HCT116 (cell line): ENCODE measurements at regions not wholly inside any gene's neighbourhood (a gene's known extent, or its start where the extent isn't known, plus 50 kb on each side); places are given as distances from the start of the nearest gene placed in this dataset.

Experiments used
- ATAC-seq: fragments of 200-7000 bp; cut with Tn5 transposase; 2 replicates; pipeline ENCODE4 v1.9.1; 2020; ENCODE audit warnings: mild to moderate bottlenecking, moderate library complexity
- BruUV-seq: library from RNA; stranded (reverse); fragments of 400-500 nt; replicated peaks from 2 replicates; lab custom pipeline; 2021; lab: Mats Ljungman, UMichigan
- CTCF ChIA-PET: fragments of 300-600 bp; sonication (Branson Sonifier 250); formaldehyde crosslinking; loops from one replicate; lab custom pipeline; 2021; ENCODE audit warnings: antibody characterized with exemption; lab: Charles Lee
- POLR2A ChIA-PET: fragments of 300-600, 350-600 bp; sonication (Branson Sonifier 250); formaldehyde crosslinking; loops from one replicate; lab custom pipeline; 2021; ENCODE audit warnings: antibody characterized with exemption; lab: Charles Lee
- RAD21 ChIA-PET, 2 experiments: fragments of 300-600 bp; sonication (Branson Sonifier 250); formaldehyde crosslinking; loops; one replicate each; lab custom pipeline; 2023; ENCODE audit warnings: low total read pairs in 2 of 2; ENCODE audit not compliant: uncharacterized antibody in 2 of 2, unreplicated experiment in 2 of 2, low non-redundant PET in 1 of 2; lab: Charles Lee
- DNase-seq: peaks from one replicate; pipeline ENCODE4 v3.0.0-alpha.2; 2010; ENCODE audit warnings: low read depth, low spot score
- H2AFZ ChIP-seq: fragments of 200-600 bp; shearing (Covaris generic), sonication (generic); 2 replicates; pipeline ENCODE4 v1.6.1; 2017; ENCODE audit warnings: low read depth, mixed run types, mixed read lengths, antibody characterized with exemption, low read length; ENCODE audit not compliant: poor library complexity, severe bottlenecking
- H3K27ac ChIP-seq: 2 replicates; pipeline ENCODE4 v1.5.1; 2012; ENCODE audit warnings: low read depth, low read length
- H3K27me3 ChIP-seq: fragments of 200-600 bp; sonication (generic); 2 replicates; pipeline ENCODE4 v1.6.1; 2016; ENCODE audit warnings: mixed run types, low read length, mixed read lengths; ENCODE audit not compliant: insufficient read depth
- H3K36me3 ChIP-seq, 2 experiments: fragments of 200-500 bp in 1 of 2; fragments of 200-600 bp in 1 of 2; sonication (Bioruptor generic) in 1 of 2; sonication (generic) in 1 of 2; 2 replicates each; pipeline versions ENCODE4 v1.5.1 to v1.6.1; 2014 to 2016; ENCODE audit warnings: low read length in 2 of 2, inconsistent platforms in 1 of 2, mixed read lengths in 1 of 2, mixed run types in 1 of 2; ENCODE audit not compliant: insufficient read depth in 2 of 2, control insufficient read depth in 1 of 2
- H3K4me1 ChIP-seq, 2 experiments: fragments of 200-600 bp in 1 of 2; sonication (generic) in 1 of 2; 2 replicates each; pipeline versions ENCODE4 v1.5.1 to v1.6.1; 2012 to 2017; ENCODE audit warnings: low read length in 2 of 2, inconsistent platforms in 1 of 2, mild to moderate bottlenecking in 1 of 2, mixed read lengths in 1 of 2, mixed run types in 1 of 2, moderate library complexity in 1 of 2; ENCODE audit not compliant: insufficient read depth in 2 of 2, control insufficient read depth in 1 of 2
- H3K4me2 ChIP-seq: fragments of 200-600 bp; sonication (generic); 2 replicates; pipeline ENCODE4 v1.6.1; 2017; ENCODE audit warnings: mixed run types, low read length, mixed read lengths
- H3K4me3 ChIP-seq, 2 experiments: fragments of 200-600 bp in 1 of 2; sonication (generic) in 1 of 2; replicated peaks in 1 of 2; 2 replicates each; pipeline ENCODE4 v1.5.1; 2011 to 2016; ENCODE audit warnings: low read length in 2 of 2, control low read depth in 1 of 2, low read depth in 1 of 2, mild to moderate bottlenecking in 1 of 2, mixed read lengths in 1 of 2, mixed run types in 1 of 2
- H3K79me2 ChIP-seq: fragments of 200-600 bp; sonication (generic); 2 replicates; pipeline ENCODE4 v1.6.1; 2017; ENCODE audit warnings: mild to moderate bottlenecking, mixed run types, low read length, moderate library complexity, mixed read lengths; ENCODE audit not compliant: insufficient read depth
- H3K9ac ChIP-seq: fragments of 200-600 bp; sonication (generic); 2 replicates; pipeline ENCODE4 v1.6.1; 2016; ENCODE audit warnings: low read length, mixed read lengths
- H3K9me2 ChIP-seq: fragments of 200-600 bp; sonication (generic), shearing (Covaris generic); 2 replicates; pipeline ENCODE4 v1.6.1; 2017; ENCODE audit warnings: mixed run types, mild to moderate bottlenecking, moderate library complexity; ENCODE audit not compliant: insufficient read depth
- H3K9me3 ChIP-seq, 2 experiments: fragments of 200-500 bp in 1 of 2; fragments of 200-600 bp in 1 of 2; sonication (Bioruptor generic) in 1 of 2; sonication (generic) in 1 of 2; 2 replicates each; pipeline ENCODE4 v1.6.1; 2014 to 2017; ENCODE audit warnings: low read length in 2 of 2, mixed read lengths in 2 of 2, inconsistent platforms in 1 of 2, low read depth in 1 of 2, mild to moderate bottlenecking in 1 of 2, mixed run types in 1 of 2, moderate library complexity in 1 of 2; ENCODE audit not compliant: control insufficient read depth in 1 of 2, insufficient read depth in 1 of 2
- H4K20me1 ChIP-seq: fragments of 200-600 bp; sonication (generic), shearing (Covaris generic); 2 replicates; pipeline ENCODE4 v1.6.1; 2017; ENCODE audit warnings: mixed run types, mild to moderate bottlenecking, moderate library complexity; ENCODE audit not compliant: insufficient read depth
- CBX3 ChIP-seq: IDR thresholded peaks from 2 replicates; pipeline ENCODE4 v1.6.1; 2012; ENCODE audit warnings: low read depth
- EGR1 ChIP-seq: IDR thresholded peaks from 2 replicates; pipeline ENCODE4 v1.6.1; 2012; ENCODE audit warnings: low read depth
- ELF1 ChIP-seq: IDR thresholded peaks from 2 replicates; pipeline ENCODE4 v1.6.1; 2012; ENCODE audit warnings: low read depth, borderline replicate concordance
- EZH2phosphoT487 ChIP-seq: fragments of 200-600 bp; IDR thresholded peaks from 2 replicates; pipeline ENCODE4 v1.6.1; 2018; ENCODE audit warnings: antibody characterized with exemption, borderline replicate concordance
- MAX ChIP-seq: IDR thresholded peaks from 2 replicates; pipeline ENCODE4 v1.6.1; 2012
- POLR2AphosphoS5 ChIP-seq: IDR thresholded peaks from 2 replicates; pipeline ENCODE4 v1.6.1; 2011; ENCODE audit warnings: mild to moderate bottlenecking, low read depth, low read length, moderate library complexity
- SIN3A ChIP-seq: IDR thresholded peaks from 2 replicates; pipeline ENCODE4 v1.6.1; 2012; ENCODE audit warnings: low read depth
- YY1 ChIP-seq: IDR thresholded peaks from 2 replicates; pipeline ENCODE4 v1.6.1; 2011; ENCODE audit warnings: low read length, low read depth, moderate library complexity, mild to moderate bottlenecking; ENCODE audit not compliant: insufficient replicate concordance; ENCODE audit errors: extremely low read depth
- ZBTB33 ChIP-seq: IDR thresholded peaks from 2 replicates; pipeline ENCODE4 v1.6.1; 2011; ENCODE audit warnings: mild to moderate bottlenecking, low read length, moderate library complexity; ENCODE audit not compliant: insufficient replicate concordance; ENCODE audit errors: extremely low read depth
- ZFX ChIP-seq: fragments of 450-650 bp; IDR thresholded peaks from 2 replicates; pipeline ENCODE4 v1.6.1; 2017
- ZNF274 ChIP-seq: fragments of 200-500 bp; sonication (Bioruptor generic); IDR thresholded peaks from 2 replicates; pipeline ENCODE4 v1.6.1; 2014; ENCODE audit warnings: mild to moderate bottlenecking, low read depth, low read length, inconsistent platforms
- intact Hi-C: fragments of 100-400 bp; cut with micrococcal nuclease; formaldehyde crosslinking; loops from 2 replicates; pipeline ENCODE4 v1.10.0; 2022
- TF ChIP-seq, protein P1 (sequence below): IDR thresholded peaks from 2 replicates; pipeline ENCODE4 v1.6.1; 2012; ENCODE audit warnings: low read depth

GRCh38 chr10:42941790-42942189 lies 135.1 kb upstream of the RET start:
- intact Hi-C loops: no loop called here
- H3K9me2 ChIP-seq: no peaks in the 10 kb centered on the region
- H3K4me2 ChIP-seq: no peak overlapping the region
- H3K79me2 ChIP-seq: no peaks in the 10 kb centered on the region
- DNase-seq (no peak), ATAC-seq (no peak)
- RAD21 ChIA-PET: no interaction called here
- no peak overlapping the region for H3K9ac ChIP-seq
- H3K36me3 ChIP-seq: no peaks in the 10 kb centered on the region
- BruUV-seq: no TSS peak
- no peak for TF ChIP-seq ZNF274
- TF ChIP-seq MAX: no peak
- no peak for TF ChIP-seq ZFX
- TF ChIP-seq, protein P1, sequence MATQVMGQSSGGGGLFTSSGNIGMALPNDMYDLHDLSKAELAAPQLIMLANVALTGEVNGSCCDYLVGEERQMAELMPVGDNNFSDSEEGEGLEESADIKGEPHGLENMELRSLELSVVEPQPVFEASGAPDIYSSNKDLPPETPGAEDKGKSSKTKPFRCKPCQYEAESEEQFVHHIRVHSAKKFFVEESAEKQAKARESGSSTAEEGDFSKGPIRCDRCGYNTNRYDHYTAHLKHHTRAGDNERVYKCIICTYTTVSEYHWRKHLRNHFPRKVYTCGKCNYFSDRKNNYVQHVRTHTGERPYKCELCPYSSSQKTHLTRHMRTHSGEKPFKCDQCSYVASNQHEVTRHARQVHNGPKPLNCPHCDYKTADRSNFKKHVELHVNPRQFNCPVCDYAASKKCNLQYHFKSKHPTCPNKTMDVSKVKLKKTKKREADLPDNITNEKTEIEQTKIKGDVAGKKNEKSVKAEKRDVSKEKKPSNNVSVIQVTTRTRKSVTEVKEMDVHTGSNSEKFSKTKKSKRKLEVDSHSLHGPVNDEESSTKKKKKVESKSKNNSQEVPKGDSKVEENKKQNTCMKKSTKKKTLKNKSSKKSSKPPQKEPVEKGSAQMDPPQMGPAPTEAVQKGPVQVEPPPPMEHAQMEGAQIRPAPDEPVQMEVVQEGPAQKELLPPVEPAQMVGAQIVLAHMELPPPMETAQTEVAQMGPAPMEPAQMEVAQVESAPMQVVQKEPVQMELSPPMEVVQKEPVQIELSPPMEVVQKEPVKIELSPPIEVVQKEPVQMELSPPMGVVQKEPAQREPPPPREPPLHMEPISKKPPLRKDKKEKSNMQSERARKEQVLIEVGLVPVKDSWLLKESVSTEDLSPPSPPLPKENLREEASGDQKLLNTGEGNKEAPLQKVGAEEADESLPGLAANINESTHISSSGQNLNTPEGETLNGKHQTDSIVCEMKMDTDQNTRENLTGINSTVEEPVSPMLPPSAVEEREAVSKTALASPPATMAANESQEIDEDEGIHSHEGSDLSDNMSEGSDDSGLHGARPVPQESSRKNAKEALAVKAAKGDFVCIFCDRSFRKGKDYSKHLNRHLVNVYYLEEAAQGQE: no peak
- TF ChIP-seq CBX3: no peak
- TF ChIP-seq POLR2AphosphoS5: no peak
- TF ChIP-seq ZBTB33: no peak
- no peak for TF ChIP-seq SIN3A
- no peak for TF ChIP-seq EGR1
- TF ChIP-seq EZH2phosphoT487: no peak
- TF ChIP-seq YY1: no peak
- TF ChIP-seq ELF1: no peak
- CTCF ChIA-PET: no interaction called here
- H3K4me1 ChIP-seq: no peaks in the 10 kb centered on the region
- no peaks in the 10 kb centered on the region for H3K9me3 ChIP-seq
- POLR2A ChIA-PET: no interaction called here
- H2AFZ ChIP-seq: no peak overlapping the region
- no peak overlapping the region for H3K4me3 ChIP-seq
- H3K27me3 ChIP-seq: no peaks in the 10 kb centered on the region
- H3K27ac ChIP-seq: no peak overlapping the region
- no peaks in the 10 kb centered on the region for H4K20me1 ChIP-seq
